Brain microvascular endothelial cell (primary cell): ENCODE measurements at regions not wholly inside any gene's neighbourhood (a gene's known extent, or its start where the extent isn't known, plus 50 kb on each side); places are given as distances from the start of the nearest gene placed in this dataset.
"Not testable (repeated sequence)": the region's sequence is repeated elsewhere in the genome, so short reads cannot be mapped to it uniquely, and the experiment has no call there.

Experiments
- DNase-seq: peaks from one replicate; pipeline ENCODE4 v3.0.0-alpha.2; 2020
- H3K27ac ChIP-seq: fragments of 250-450 bp; sonication (Bioruptor Pico); 2 replicates; pipeline ENCODE4 v1.5.1; 2020; ENCODE audit warnings: mild to moderate bottlenecking, moderate library complexity
- H3K27me3 ChIP-seq: fragments of 250-450 bp; sonication (Bioruptor Pico); replicated peaks from 2 replicates; pipeline ENCODE4 v1.5.1; 2020; ENCODE audit warnings: mild to moderate bottlenecking
- H3K36me3 ChIP-seq: fragments of 250-450 bp; sonication (Bioruptor Pico); replicated peaks from 2 replicates; pipeline ENCODE4 v1.5.1; 2020; ENCODE audit warnings: mild to moderate bottlenecking
- H3K4me3 ChIP-seq: 2 replicates; pipeline ENCODE4 v1.5.1; 2011; ENCODE audit warnings: low read depth, mild to moderate bottlenecking, control low read depth, low read length, moderate library complexity
- in situ Hi-C: cut with HindIII; loops from 2 replicates; pipeline ENCODE4 v1.10.0; 2017; ENCODE audit warnings: low sequenced_read_pairs, low pct_ligation_motif_present
- TF ChIP-seq, protein P1 (sequence below): IDR thresholded peaks from 2 replicates; pipeline ENCODE4 v1.5.1; 2011; ENCODE audit warnings: low read depth, mild to moderate bottlenecking, moderate library complexity, low read length, control low read depth, inconsistent platforms; ENCODE audit errors: missing control alignments

- TF ChIP-seq, protein P1, sequence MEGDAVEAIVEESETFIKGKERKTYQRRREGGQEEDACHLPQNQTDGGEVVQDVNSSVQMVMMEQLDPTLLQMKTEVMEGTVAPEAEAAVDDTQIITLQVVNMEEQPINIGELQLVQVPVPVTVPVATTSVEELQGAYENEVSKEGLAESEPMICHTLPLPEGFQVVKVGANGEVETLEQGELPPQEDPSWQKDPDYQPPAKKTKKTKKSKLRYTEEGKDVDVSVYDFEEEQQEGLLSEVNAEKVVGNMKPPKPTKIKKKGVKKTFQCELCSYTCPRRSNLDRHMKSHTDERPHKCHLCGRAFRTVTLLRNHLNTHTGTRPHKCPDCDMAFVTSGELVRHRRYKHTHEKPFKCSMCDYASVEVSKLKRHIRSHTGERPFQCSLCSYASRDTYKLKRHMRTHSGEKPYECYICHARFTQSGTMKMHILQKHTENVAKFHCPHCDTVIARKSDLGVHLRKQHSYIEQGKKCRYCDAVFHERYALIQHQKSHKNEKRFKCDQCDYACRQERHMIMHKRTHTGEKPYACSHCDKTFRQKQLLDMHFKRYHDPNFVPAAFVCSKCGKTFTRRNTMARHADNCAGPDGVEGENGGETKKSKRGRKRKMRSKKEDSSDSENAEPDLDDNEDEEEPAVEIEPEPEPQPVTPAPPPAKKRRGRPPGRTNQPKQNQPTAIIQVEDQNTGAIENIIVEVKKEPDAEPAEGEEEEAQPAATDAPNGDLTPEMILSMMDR, result no peak
- Histone ChIP-seq H3K27ac (no peak overlapping the region), H3K36me3 (no peaks in the 10 kb centered on the region), H3K4me3 (no peak overlapping the region), H3K27me3 (no peaks in the 10 kb centered on the region)
- in situ Hi-C loops, result no loop called here
- DNase-seq, result no peak
These were observed 351.1 kb downstream of the GATA3 start for GRCh38 chr10:8405596-8405995.

GRCh38 chr10:8407501-8408021, 353.1 kb downstream of the GATA3 start:
- no peaks in the 10 kb centered on the region for H3K27me3 ChIP-seq
- no peaks in the 10 kb centered on the region for H3K36me3 ChIP-seq
- no peak overlapping the region for H3K4me3 ChIP-seq
- no peak overlapping the region for H3K27ac ChIP-seq
- no peak for DNase-seq
- in situ Hi-C loops, result no loop called here
- TF ChIP-seq, protein P1, result no peak

DNA sequence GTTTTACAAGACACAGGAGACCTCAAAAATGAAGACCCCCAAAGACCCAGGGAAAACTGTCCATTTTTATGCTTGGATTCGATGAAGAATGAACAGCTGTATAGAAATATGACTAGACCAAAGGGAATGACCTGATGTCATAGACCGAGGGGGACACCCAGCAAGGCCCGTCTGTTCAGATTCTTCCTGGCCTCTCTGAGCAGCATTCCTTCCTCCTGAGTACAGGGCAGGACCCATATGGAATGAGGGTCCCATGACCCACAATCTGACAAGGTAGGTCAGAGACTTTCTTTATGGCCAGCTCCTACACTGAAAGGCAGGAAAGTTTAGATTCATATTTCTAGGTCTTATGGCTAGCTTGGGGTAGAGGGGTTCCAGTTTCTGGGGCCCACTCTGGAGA, 356.0 kb downstream of the GATA3 start:
- in situ Hi-C loops, result no loop called here
- Histone ChIP-seq H3K36me3 (no peaks in the 10 kb centered on the region), H3K4me3 (no peak overlapping the region), H3K27me3 (no peaks in the 10 kb centered on the region), H3K27ac (no peak overlapping the region)
- DNase-seq, result no peak
- TF ChIP-seq, protein P1, result no peak

- H3K4me3 ChIP-seq, result no peak overlapping the region
- DNase-seq, result no peak
- no peak overlapping the region for H3K27ac ChIP-seq
- in situ Hi-C loops, result no loop called here
- H3K36me3 ChIP-seq, result no peaks in the 10 kb centered on the region
- TF ChIP-seq, protein P1, result no peak
- no peaks in the 10 kb centered on the region for H3K27me3 ChIP-seq
These were observed 358.1 kb downstream of the GATA3 start for GRCh38 chr10:8412541-8412940.

DNA sequence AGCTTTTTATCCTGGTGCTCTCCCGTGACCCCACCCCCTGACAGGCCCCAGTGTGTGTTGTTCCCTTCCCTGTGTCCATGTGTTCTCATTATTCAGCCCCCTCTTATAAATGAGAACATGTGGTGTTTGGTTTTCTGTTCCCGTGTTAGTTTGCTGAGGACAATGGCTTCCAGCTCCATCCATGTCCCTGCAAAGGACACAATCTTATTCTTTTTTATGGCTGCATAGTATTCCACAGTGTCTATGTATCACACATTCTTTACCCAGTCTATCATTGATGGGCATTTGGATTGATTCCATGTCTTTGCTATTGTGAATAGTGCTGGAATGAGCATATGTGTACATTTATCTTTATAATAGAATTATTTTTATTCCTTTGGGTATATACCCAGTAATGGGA, 360.5 kb downstream of the GATA3 start:
- H3K27me3 ChIP-seq, H3K4me3 ChIP-seq, H3K36me3 ChIP-seq, DNase-seq, in situ Hi-C loops, H3K27ac ChIP-seq: not testable (repeated sequence)

- DNase-seq, result no peak
- Histone ChIP-seq H3K27ac (no peak overlapping the region), H3K4me3 (no peak overlapping the region), H3K36me3 (no peaks in the 10 kb centered on the region), H3K27me3 (no peaks in the 10 kb centered on the region)
- in situ Hi-C loops, result no loop called here
- TF ChIP-seq, protein P1, result no peak
These were observed 361.8 kb downstream of the GATA3 start for GRCh38 chr10:8416192-8416701.
